Osteoblast (primary cell): ENCODE measurements at regions not wholly inside any gene's neighbourhood (a gene's known extent, or its start where the extent isn't known, plus 50 kb on each side); places are given as distances from the start of the nearest gene placed in this dataset.

Experiments used
- DNase-seq: peaks from one replicate; pipeline ENCODE4 v3.0.0; 2011; ENCODE audit warnings: low spot score, mixed read lengths; ENCODE audit not compliant: insufficient read length; ENCODE audit errors: missing footprints
- H2AFZ ChIP-seq: 2 replicates; pipeline ENCODE4 v1.6.0; 2011; ENCODE audit warnings: mild to moderate bottlenecking, low read length
- H3K27ac ChIP-seq: 2 replicates; pipeline ENCODE4 v1.5.1; 2011; ENCODE audit warnings: mild to moderate bottlenecking, low read depth, low read length, moderate library complexity
- H3K27me3 ChIP-seq: 2 replicates; pipeline ENCODE4 v1.6.0; 2012; ENCODE audit warnings: mild to moderate bottlenecking, control low read depth, inconsistent platforms, low read length, moderate library complexity; ENCODE audit not compliant: insufficient read depth
- H3K36me3 ChIP-seq: 2 replicates; pipeline ENCODE4 v1.5.1; 2011; ENCODE audit warnings: mild to moderate bottlenecking, low read length, control low read depth, moderate library complexity; ENCODE audit not compliant: insufficient read depth
- H3K4me1 ChIP-seq: 2 replicates; pipeline ENCODE4 v1.5.1; 2011; ENCODE audit warnings: mild to moderate bottlenecking, low read length, control low read depth, moderate library complexity; ENCODE audit not compliant: insufficient read depth
- H3K4me2 ChIP-seq: 2 replicates; pipeline ENCODE4 v1.6.0; 2011; ENCODE audit warnings: mild to moderate bottlenecking, low read length; ENCODE audit not compliant: insufficient read depth
- H3K4me3 ChIP-seq: fragments of 200-600 bp; sonication (generic); 3 replicates; pipeline ENCODE4 v1.5.1; 2012; ENCODE audit warnings: mild to moderate bottlenecking, low read length, inconsistent platforms; ENCODE audit not compliant: insufficient read depth
- H3K79me2 ChIP-seq: 2 replicates; pipeline ENCODE4 v1.6.0; 2012; ENCODE audit warnings: mild to moderate bottlenecking, low read length, control low read depth, inconsistent platforms; ENCODE audit not compliant: insufficient read depth
- H3K9me3 ChIP-seq: 2 replicates; pipeline ENCODE4 v1.5.1; 2011; ENCODE audit warnings: low read depth, low read length, control low read depth
- H4K20me1 ChIP-seq: 2 replicates; pipeline ENCODE4 v1.6.0; 2012; ENCODE audit warnings: mild to moderate bottlenecking, low read length, control low read depth; ENCODE audit not compliant: insufficient read depth
- TF ChIP-seq, protein P1 (sequence below): IDR thresholded peaks from 2 replicates; pipeline ENCODE4 v1.5.1; 2011; ENCODE audit warnings: mild to moderate bottlenecking, low read depth, low read length, moderate library complexity; ENCODE audit errors: extremely low read depth

GRCh38 chr1:232150770-232151548, 479.0 kb downstream of the SIPA1L2 start:
- H4K20me1 ChIP-seq: no peaks in the 10 kb centered on the region
- peak; percentile 64 for DNase-seq
- H3K79me2 ChIP-seq: no peaks in the 10 kb centered on the region
- H3K4me3 ChIP-seq: no peak overlapping the region
- H3K9me3 ChIP-seq: no peaks in the 10 kb centered on the region
- H2AFZ ChIP-seq: no peak overlapping the region
- H3K4me2 ChIP-seq: no peak overlapping the region
- TF ChIP-seq, protein P1, sequence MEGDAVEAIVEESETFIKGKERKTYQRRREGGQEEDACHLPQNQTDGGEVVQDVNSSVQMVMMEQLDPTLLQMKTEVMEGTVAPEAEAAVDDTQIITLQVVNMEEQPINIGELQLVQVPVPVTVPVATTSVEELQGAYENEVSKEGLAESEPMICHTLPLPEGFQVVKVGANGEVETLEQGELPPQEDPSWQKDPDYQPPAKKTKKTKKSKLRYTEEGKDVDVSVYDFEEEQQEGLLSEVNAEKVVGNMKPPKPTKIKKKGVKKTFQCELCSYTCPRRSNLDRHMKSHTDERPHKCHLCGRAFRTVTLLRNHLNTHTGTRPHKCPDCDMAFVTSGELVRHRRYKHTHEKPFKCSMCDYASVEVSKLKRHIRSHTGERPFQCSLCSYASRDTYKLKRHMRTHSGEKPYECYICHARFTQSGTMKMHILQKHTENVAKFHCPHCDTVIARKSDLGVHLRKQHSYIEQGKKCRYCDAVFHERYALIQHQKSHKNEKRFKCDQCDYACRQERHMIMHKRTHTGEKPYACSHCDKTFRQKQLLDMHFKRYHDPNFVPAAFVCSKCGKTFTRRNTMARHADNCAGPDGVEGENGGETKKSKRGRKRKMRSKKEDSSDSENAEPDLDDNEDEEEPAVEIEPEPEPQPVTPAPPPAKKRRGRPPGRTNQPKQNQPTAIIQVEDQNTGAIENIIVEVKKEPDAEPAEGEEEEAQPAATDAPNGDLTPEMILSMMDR: no peak
- peaks cover 12% of the 10 kb centered on the region for H3K4me1 ChIP-seq
- H3K27me3 ChIP-seq: no peaks in the 10 kb centered on the region
- no peaks in the 10 kb centered on the region for H3K36me3 ChIP-seq
- no peak overlapping the region for H3K27ac ChIP-seq

DNA sequence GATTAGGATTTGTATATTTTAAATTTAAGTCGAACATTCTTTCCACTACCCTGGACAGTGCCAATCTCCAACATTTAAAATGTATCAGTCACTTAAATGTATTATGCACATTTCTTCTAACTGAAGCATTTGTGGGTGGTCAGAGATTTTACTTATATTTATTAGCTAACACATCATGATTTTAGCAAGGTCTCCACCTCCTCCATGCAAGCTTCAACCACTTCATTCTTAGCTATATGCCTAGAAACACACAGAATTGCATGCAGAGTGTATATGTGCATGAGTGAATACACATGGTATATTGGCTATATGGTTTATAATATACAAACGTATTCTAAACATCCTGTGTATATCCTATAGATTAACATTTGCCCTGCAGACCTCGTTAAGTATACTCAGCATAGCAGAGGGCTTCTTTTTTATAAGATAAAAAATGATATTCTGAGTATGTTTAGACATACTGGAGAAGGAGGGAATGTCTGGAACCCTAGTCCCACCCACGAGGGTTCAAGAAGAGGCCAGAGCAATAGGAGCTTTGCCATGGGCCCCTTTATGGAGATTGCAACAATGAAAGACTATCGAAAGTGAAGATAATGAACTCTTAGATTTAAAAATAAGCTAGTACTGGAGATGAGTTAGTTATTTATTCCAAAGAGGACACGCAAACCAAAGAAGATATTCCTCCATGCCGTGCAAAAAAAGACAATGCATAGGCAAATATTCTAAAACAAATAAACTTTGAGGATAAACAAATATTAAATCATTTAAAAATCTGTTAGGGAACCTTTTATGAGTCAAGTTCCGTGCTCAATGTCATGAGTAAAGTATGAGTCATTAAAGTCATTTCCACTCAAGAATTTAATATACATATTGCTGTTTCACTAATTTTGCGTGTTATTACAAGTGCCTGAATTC, 480.4 kb downstream of the SIPA1L2 start:
- H3K4me1 ChIP-seq: peaks cover 12% of the 10 kb centered on the region
- H3K27me3 ChIP-seq: no peaks in the 10 kb centered on the region
- H4K20me1 ChIP-seq: no peaks in the 10 kb centered on the region
- H2AFZ ChIP-seq: no peak overlapping the region
- H3K27ac ChIP-seq: peak overlapping the region; percentile 18
- DNase-seq: peak; percentile 84
- H3K79me2 ChIP-seq: no peaks in the 10 kb centered on the region
- no peak overlapping the region for H3K4me3 ChIP-seq
- H3K9me3 ChIP-seq: no peaks in the 10 kb centered on the region
- no peaks in the 10 kb centered on the region for H3K36me3 ChIP-seq
- H3K4me2 ChIP-seq: peak overlapping the region; percentile 45
- TF ChIP-seq, protein P1: no peak

DNA sequence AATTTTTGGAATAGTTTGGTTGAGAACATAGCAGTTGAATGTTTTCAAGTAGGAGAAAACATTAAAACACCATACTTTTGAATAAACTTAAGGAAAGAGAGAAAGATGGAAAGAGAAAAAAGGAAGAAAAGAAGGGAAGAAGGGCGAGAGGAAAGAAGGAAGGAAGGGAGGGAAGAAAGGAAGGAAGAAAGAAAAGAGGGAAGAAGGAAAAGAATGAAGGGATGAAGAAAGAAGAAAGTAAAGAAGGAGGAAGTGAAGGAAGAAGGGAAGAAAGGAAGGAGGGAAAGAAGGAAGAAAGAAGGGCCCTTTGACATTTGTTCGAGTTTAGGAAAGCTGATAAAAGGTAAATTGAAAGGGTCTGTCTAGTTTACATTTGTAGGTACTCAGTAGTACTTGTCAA, 482.7 kb downstream of the SIPA1L2 start:
- Histone ChIP-seq H3K79me2 (no peaks in the 10 kb centered on the region), H3K9me3 (no peaks in the 10 kb centered on the region), H3K4me2 (no peak overlapping the region), H4K20me1 (no peaks in the 10 kb centered on the region), H3K27me3 (no peaks in the 10 kb centered on the region), H3K27ac (no peak overlapping the region), H2AFZ (no peak overlapping the region), H3K4me1 (peaks cover 28% of the 10 kb centered on the region), H3K36me3 (no peaks in the 10 kb centered on the region), H3K4me3 (no peak overlapping the region)
- DNase-seq: no peak
- TF ChIP-seq, protein P1: no peak

DNA sequence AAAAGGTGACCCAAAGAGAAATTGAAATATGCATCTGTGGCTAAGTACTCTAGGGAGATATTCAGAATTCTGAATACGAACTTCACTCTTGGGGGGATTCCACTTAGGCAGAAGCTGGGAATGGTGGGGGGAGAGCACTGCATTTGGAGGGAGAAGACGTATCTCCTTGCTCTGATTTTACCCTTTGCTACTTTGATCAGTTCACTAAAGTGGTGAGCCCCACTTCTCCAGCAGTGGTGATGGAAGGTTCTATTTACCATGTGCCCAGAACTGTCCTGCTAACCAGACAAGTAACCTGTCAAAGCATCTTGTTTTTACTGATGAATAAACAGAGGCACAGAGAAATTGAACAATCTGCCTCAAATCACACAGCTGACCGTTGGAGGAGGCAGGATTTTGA, 483.4 kb downstream of the SIPA1L2 start:
- Histone ChIP-seq H2AFZ (no peak overlapping the region), H3K27ac (no peak overlapping the region), H3K4me2 (no peak overlapping the region), H3K36me3 (no peaks in the 10 kb centered on the region), H3K9me3 (no peaks in the 10 kb centered on the region), H3K79me2 (no peaks in the 10 kb centered on the region), H3K4me1 (peaks cover 29% of the 10 kb centered on the region), H4K20me1 (no peaks in the 10 kb centered on the region), H3K4me3 (no peak overlapping the region), H3K27me3 (no peaks in the 10 kb centered on the region)
- TF ChIP-seq, protein P1: no peak
- DNase-seq: no peak
